Dermis blood vessel endothelial cell (primary cell): ENCODE measurements at regions not wholly inside any gene's neighbourhood (a gene's known extent, or its start where the extent isn't known, plus 50 kb on each side); places are given as distances from the start of the nearest gene placed in this dataset.
"Not testable (repeated sequence)": the region's sequence is repeated elsewhere in the genome, so short reads cannot be mapped to it uniquely, and the experiment has no call there.

Experiments
- DNase-seq: peaks from one replicate; pipeline ENCODE4 v3.0.0; 2010

DNA sequence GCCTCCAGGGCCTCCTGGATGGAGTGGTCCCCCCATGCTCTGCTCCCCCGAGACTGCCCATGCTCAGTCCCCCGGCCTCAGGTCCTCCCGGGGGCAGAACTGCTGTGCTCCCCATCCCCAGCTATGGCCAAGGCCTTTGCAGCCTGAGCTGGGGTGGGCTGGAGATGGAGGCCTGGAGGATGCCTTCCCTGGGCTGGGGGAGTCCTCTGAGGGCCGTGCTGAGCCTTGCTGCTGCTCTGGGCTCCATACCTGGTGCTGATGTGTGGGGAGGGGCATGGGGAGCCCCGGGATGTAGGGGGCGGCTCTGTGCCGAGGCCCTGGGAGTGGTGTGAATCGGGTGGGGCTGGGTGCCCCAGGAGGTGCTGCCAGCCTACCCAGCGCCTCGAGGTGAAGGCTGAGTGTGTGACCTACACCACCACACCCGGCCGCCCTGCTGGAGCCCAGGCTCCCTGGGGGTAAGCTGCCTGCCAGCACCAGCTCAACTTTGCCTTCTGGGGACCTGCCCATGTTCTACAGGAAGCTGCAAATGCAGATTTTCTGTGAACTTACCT, 109.5 kb downstream of the UNCX start:
- DNase-seq, result no peak

- DNase-seq, result no peak
Measured at GRCh38 chr7:1343551-1343950, 110.9 kb downstream of the UNCX start.

DNA sequence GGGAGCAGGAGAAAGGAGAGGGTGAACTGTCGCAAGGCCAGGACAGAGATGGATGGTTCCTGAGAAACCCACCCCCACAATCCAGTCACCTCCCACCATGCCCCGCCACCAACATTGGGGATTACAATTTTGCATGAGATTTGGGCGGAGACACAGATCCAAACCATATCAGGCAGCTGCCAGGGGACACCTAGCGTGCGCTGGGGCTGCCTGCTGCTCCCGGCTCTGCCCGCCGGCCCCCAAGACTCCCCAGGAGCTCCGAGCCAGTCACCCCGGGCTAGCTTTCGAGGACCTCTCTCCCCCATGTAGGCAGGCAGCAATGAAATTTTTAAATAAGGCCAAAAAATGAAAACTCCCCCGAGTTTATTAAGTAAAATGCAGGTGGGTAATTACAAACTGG, 111.7 kb downstream of the UNCX start:
- DNase-seq, result no peak

DNA sequence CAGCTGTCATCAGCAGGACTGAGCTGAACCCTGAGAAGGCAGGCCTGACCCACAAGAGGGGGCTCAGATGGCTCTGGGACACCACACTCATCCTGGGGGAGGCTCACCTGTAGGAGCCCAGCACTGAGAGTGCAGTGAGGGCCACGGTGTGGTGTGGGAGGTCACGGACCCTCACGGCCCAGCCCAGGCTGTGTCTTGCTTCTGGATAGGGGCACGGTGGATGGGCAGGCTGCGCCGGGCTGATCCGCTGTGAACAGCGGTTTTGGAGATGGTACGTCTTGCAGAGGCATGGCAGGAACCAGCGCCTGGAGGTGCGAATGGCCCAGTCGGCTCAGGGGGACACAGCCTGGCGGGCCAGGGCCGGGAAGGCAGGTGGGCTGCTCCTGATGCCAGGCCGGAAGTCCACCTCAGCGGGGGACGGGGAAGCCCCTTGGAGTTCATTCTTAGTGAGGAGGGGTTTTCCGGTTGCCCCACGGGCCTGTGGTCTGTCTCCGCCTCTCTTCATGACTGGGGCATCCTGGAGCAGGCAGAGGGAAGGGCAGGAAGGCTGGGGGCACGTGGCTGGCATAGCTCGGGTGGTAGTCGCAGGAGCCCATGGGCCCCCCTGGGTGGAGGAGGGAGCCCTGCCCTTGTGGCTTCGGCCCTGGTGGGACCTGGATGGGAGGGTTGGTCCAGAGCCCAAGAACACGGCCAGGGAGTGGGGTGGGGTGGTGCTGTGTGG, 112.5 kb downstream of the UNCX start:
- DNase-seq, result no peak

- no peak for DNase-seq
Measured at GRCh38 chr7:1345796-1346755, 113.2 kb downstream of the MICALL2 start.

GRCh38 chr7:1346851-1347250, 112.4 kb downstream of the MICALL2 start:
- DNase-seq, result no peak

DNA sequence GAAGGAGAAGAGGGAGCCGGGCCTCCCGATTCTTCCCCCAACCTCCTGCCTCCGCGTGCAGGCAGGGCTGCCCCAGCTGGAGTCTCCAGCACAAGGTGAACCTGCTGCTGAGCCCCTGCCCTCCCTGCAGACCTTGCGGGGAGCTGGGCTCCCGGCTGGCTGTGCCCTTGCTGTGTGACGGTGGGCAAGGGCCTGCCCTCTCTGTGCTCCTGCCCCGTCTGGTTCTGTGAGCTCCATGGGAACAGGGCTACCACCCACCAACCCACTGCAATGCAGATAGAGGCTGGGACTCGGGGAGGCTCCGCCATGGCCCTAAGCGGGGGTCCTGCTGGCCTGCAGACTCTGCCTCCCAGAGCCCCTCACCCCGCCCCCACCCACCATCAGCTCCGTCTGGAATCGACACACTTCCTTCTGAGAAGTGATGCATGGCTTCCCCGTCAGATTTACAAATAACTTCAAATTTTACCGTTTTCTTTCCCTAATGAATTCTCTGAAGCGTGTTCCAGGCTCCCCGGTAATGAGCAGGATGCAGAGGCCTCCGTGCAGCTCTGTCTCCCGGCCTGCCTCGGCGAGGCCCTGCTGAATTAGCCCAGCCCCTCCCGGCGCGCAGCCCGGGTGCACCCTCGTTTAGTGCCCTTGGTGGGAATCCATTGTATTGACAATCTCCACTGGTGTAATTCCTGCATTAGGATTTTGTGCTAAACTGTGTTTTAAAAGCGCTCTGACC, 111.0 kb downstream of the MICALL2 start:
- DNase-seq, result no peak

DNA sequence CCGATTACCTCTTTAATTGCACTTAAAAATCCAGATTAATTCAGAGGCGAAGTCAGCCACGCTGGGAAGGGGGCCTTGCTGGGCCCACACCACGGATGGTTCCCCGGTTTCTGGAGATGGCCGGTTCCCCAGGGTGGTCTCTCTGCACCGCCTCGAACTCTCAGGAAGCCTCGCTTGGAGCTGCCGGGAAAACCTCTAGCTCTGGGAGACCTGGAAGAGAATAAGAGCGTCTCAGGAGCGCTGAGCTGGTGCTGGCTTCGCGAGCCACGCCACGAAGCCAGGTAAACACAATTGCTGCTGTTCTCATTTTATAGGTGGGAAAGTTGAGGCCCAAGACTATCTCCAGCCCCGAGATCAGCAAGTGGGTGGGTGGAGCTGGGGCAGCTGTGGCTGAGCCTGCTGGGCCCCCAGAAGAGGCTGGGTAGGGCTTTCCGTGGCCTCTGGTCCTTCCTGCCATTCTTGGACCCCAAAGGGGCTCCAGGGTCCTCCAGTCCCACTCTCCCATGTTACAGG, 110.4 kb downstream of the MICALL2 start:
- no peak for DNase-seq

DNA sequence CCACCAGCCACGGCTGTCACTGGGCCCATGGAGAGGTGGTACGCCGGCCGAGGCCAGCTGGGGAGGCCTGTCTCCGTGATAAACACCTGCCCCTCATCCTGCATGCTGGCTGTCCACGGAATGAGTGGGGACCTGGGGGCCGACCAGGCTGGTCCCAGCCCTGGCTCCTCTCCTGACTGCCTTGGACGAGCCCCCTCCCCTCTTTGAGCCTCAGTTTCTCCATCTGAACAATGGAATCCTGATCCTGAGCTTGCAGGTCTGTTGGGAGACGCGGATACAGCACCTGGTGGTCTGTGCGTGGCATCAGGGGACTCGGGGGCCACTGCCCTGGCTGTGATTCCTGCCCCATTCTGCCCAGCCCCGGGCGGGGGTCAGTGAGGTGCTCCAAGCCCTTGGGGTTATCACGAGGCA, 109.9 kb downstream of the MICALL2 start:
- no peak for DNase-seq

DNA sequence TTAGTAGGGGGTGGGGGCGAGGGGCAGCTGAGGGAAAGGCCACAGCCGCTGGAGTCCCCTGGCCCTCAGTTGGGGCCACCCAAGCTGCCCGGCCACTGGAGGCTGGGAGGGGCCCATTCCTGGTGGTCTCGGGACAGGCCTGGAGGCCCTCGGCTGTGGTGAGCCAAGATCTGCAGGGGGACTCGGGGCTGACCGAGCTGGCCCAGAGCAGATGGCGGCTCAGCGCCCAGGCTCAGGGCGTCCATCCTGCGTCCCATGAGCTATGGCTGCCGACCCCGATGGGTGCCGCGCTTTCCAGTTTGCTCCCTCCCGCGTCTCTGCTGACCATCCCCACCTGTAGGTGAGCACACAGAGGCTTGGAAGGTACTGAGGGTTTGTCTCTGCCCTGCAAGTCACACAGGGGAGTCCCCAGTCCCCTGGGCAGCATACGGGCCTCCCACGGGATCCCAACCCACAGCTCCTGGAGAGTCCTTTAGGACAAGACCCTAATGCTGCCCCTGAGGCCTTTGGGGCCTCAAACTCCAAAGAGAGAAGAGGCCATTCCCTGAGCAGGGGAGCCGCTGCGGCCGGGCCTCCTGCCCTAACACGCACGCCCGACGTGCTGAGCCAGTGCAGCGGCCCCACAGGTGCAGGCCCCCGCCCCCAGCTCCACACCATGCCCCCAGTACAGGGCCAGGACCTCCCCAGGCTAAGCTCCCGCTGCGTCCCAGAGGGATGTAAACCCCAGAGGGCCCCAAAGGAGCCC, 107.2 kb downstream of the MICALL2 start:
- DNase-seq, result no peak

DNA sequence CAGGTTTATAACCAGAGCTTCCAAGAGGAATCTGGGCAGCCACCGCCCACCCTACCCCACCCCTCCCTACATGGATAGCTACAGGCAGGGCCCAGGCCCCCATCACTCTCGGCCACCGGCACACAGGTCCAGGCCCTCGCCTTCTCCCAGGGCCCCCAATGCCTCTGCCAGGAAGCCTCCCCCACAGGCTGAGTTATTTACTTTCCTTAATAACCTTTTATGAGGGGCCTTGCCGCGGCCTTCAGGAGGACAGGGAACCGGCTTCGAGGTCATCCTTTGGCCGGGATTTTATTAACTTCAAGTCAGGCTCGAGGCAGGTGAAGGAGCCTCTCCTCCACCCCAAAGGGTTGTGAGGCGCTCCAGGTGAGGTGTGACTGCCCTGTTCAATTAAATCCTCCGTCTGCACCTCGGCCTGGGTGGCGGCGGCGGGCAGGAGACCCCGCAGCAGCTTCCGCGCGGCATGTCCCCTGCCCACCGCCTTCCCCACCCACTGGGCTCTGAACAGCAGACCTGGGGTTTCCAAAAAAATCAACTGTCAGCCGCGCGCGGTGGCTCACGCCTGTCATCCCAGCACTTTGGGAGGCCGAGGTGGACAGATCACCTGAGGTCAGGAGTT, 106.5 kb downstream of the MICALL2 start:
- DNase-seq, result no peak

DNA sequence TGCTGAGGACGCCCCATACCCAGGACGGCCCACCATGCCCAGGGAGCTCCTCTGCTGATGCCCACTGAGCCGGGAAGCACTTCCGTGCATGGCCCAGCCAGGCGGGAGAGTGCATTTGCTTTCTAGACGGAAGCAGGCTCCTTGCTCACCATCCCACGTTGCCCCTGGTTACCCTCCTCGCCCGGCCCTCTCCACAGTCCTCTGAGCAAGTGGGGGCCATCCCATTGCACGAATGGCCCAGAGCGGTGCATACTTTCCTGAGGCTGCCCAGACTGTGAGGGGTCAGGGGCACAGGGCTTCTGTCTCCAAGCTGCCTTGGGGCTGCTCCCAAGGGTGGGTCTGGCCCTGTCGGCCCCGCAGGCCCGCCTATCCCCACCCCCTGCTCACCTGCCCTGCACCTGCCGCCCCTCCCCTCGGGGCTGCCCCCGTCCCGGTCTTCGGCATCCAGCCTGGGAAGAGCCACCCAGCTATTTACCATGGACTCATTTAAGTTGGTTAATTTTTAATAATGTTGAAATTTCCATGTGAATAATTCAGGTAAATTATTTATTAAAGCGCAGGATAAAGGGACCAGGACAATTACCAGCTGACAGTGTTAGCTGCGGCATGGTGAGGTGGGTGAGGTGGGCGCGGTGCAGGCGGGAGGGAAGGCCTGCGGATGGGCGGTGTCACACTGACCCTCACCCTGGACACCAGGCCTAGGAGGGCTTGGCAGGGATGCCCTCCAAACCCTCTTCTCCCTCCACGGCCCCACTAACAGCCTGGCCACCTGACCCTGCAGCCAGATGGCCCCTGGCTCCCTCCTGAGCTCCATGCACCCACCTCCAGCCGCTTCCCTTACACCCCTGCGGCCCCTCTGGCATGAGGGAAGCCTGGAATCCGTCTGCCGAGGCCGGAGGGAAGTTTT, 104.4 kb downstream of the MICALL2 start:
- DNase-seq, result no peak

DNA sequence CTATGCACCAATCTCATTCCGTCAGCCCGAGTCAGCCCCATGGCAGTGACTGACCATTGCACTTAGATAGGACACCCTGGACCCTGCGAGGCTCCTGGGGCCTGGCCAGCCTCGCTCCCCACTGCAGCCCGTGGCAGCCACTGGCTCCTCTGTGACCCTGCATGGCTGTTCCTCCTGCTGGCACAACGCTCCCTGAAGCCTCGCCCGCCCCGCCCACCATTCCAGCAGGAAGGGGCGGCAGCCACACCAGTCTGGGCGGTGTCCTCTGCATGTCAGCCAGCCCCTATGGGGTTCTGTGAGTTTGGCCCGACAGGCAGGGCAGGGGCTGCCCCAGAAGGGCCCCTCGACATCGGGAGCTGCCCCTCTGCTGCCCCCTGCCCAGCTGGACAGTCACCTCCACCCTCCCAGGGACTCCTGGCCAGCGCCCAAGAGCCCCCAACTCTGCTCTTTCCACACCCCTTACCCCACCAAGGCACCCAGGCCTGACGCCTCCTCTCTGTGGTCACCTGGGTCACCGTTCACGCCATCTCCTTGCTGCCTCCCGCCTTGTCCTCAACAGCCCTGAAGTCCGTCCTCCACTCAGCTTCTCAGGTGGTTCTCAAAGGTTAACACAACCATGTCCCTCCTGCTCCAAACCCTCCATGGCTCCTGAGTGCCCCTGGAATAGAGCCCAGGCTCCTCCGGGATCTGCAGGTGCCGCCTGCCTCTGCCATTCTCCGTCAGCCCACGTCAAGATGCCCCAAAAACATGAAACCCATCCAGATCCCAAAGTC, 103.5 kb downstream of the MICALL2 start:
- no peak for DNase-seq

DNA sequence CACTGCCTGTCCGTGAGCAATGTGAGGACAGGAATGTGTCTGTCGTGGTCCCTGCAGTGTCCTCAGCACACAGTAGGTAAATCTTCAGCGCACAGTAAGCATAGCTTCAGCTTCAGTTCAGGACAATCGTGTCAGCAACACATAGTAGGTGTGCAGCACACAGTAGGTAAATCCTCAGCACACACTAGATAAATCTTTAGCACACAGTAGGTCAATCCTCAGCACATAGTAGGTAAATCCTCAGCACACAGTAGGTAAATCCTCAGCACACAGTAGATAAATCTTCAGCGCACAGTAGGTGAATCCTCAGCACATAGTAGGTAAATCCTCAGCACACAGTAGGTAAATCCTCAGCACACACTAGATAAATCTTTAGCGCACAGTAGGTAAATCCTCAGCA, 102.4 kb downstream of the MICALL2 start:
- not testable (repeated sequence) for DNase-seq

DNA sequence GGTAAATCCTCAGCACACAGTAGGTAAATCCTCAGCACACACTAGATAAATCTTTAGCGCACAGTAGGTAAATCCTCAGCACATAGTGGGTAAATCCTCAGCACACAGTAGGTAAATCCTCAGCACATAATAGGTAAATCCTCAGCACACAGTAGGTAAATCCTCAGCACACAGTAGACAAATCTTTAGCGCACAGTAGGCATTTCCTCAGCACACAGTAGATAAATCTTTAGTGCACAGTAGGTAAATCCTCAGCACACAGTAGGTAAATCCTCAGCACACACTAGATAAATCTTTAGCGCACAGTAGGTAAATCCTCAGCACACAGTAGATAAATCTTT, 102.0 kb downstream of the MICALL2 start:
- DNase-seq, result not testable (repeated sequence)

DNA sequence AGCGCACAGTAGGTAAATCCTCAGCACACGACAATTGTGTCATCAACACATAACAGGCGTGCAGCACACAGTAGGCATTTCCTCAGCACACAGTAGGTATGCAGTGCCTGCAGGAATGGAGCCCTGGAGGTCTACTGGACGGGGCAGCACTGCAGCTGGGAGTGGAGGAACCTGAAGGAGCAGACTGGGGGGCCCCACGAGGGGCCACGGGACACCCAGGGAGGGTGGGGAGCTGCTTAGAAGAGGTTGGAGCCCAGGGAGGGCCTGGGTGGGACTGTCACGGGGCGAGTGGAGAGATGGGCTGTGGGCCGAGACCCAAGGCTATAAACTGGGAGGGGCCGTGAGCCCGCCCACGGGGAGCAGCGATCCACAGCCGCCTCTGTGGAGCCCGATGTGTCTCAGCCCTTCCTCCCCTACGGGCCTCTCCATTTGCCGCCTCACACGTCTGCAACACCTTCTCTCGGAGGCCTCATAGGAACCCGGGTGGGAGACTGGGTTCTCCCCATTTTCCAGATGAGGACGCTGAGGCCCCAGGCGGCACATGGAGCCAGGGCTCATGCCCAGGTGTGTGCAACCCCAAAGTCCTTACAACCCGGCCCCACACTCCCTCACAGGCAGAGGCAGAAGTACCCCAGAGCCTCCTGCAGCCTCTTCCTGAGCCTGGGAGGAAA, 101.5 kb downstream of the MICALL2 start:
- DNase-seq, result no peak

DNA sequence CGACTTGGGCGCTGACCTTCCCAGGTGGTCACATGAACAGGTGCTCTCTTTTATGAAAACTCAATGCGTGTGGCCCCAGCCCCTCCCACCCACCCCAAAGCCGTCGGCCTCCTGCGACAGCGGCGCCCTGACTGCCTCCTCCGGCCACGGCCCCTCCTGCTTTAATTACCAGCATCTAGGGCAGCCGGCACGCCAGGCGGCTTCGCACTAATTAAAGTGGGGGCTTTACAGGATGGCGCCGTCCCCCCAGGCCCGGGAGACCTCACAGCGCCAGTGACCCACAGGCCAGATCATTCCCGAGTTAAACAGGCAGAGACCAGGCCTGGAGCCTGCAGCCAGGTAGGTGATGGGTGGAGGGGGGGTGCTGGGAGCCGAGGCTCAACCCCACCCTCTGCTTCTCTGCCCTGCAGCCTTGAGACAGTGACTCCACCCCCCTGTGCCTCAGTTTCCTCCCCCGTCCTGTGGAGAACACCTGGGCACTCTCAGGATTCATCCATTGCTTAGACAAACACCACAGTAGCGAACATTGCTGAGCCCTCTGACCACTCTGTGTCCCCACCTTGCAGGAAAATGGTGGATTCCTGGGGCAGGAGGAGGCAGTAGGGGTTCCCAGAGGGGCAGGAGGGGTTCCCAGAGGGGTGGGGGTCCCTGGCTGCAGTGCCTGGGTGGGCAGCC, 100.8 kb downstream of the MICALL2 start:
- DNase-seq, result no peak

DNA sequence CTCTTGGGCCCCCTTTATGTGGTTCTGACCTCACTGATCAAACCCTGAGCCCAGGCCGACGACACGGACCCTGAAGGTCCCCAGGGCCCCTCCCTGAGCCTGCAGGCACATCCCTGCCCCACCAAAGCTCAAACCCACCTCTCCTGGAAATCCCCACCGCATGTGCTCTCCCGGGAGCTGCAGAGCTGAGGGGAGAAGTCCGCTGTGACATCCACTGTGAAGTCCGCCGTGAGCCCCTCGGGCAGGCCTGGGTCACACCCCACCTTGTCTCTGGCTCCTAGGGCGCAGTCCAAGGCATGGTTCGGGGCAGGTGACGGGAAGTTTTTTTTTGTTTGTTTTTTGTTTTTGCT, 100.2 kb downstream of the MICALL2 start:
- DNase-seq, result no peak
